Adrenal gland (tissue), 9 donors: ENCODE measurements at regions not wholly inside any gene's neighbourhood (a gene's known extent, or its start where the extent isn't known, plus 50 kb on each side); places are given as distances from the start of the nearest gene placed in this dataset.

ENCODE experiments used
- DNase-seq, 7 donors: peaks; one replicate each; pipeline ENCODE4 v3.0.0-alpha.2; 2019 to 2020
- H3K27ac ChIP-seq, 5 donors: fragments of 200-600 bp; sonication (generic) in 4 of 5; 1 replicate in 3 of 5; 2 replicates in 2 of 5; pipeline versions ENCODE4 v1.5.1 to v1.8.0; 2016 to 2020; ENCODE audit warnings: mild to moderate bottlenecking in 1 of 5
- H3K27me3 ChIP-seq: fragments of 200-600 bp; 2 replicates; pipeline ENCODE4 v1.8.0; 2021
- H3K36me3 ChIP-seq, 2 donors: fragments of 200-600 bp; replicated peaks in 1 of 2; 1 replicate in 1 of 2; 2 replicates in 1 of 2; pipeline versions ENCODE4 v1.5.1 to v1.8.0; 2018 to 2022
- H3K4me1 ChIP-seq, 2 donors: fragments of 200-600 bp; replicated peaks in 1 of 2; 1 replicate in 1 of 2; 2 replicates in 1 of 2; pipeline versions ENCODE4 v1.5.1 to v1.8.0; 2018 to 2021
- H3K4me3 ChIP-seq, 4 donors: fragments of 200-600 bp; sonication (generic) in 3 of 4; one replicate each; pipeline ENCODE4 v1.5.1; 2016 to 2018
- H3K9me3 ChIP-seq, 3 donors: fragments of 200-600 bp; sonication (generic) in 1 of 3; replicated peaks in 1 of 3; 1 replicate in 2 of 3; 2 replicates in 1 of 3; pipeline versions ENCODE4 v1.5.1 to v1.8.0; 2016 to 2021
- CTCF ChIP-seq, 6 experiments: fragments of 450-650 bp in 4 of 6; fragments of 200-600 bp in 2 of 6; sonication (generic) in 1 of 6; IDR thresholded peaks; 1 replicate in 5 of 6; 2 replicates in 1 of 6; pipeline versions ENCODE4 v1.5.1 to v1.8.0; 2016 to 2021; ENCODE audit warnings: antibody characterized with exemption in 6 of 6, mild to moderate bottlenecking in 2 of 6, moderate library complexity in 1 of 6
- POLR2A ChIP-seq, 2 donors: fragments of 450-650 bp; IDR thresholded peaks; one replicate each; pipeline ENCODE4 v1.6.1; 2017; ENCODE audit warnings: antibody characterized with exemption in 2 of 2, mild to moderate bottlenecking in 2 of 2, moderate library complexity in 1 of 2
- WGBS, 4 donors: extraction: QIAGEN DNeasy Blood & Tissue Kit in 2 of 4; methylation state at CpG; one replicate each; pipeline versions ENCODE4 v1.1.5 to v1.1.7; 2013 to 2017; 5-methylcytosine and 5-hydroxymethylcytosine counted together
- intact Hi-C, 2 donors: fragments of 100-400 bp; cut with DNase I; formaldehyde crosslinking; loops; one replicate each; pipeline versions ENCODE4 v1.14.1 to v1.15.0; 2022 to 2023
- donor health status: healthy with polysubstance abuse.
- donor health status: Bipolar disorder and iron deficiency.
- donor health status: DM: yes; HTN: yes; CAD: no.
- donor health status: DM: no; HTN: no; CAD: no.
- donor health status: DM: no; HTN: no; CAD: no.

GRCh38 chr20:17029698-17030097, 197.1 kb upstream of the PCSK2 start:
- TF ChIP-seq CTCF (IDR thresholded peaks at IDR 0.05) (no peak), POLR2A (IDR thresholded peaks at IDR 0.05) (no peak)
- intact Hi-C loops: no loop called here
- 24 to 40% (median 31%) methylated on average over 4 of the region's 4 CpGs for WGBS, 4 donors
- Histone ChIP-seq H3K9me3 (no peaks in the 10 kb centered on the region), H3K27ac (no peak overlapping the region), H3K4me3 (no peak overlapping the region), H3K36me3 (no peaks in the 10 kb centered on the region), H3K4me1 (no peaks in the 10 kb centered on the region), H3K27me3 (no peaks in the 10 kb centered on the region)
- DNase-seq: no peak

GRCh38 chr20:17036541-17036940, 190.3 kb upstream of the PCSK2 start:
- Histone ChIP-seq H3K4me1 (no peaks in the 10 kb centered on the region), H3K4me3 (no peak overlapping the region), H3K27me3 (no peaks in the 10 kb centered on the region), H3K9me3 (no peaks in the 10 kb centered on the region), H3K27ac (no peak overlapping the region), H3K36me3 (no peaks in the 10 kb centered on the region)
- TF ChIP-seq POLR2A (IDR thresholded peaks at IDR 0.05): no peak
- TF ChIP-seq CTCF (IDR thresholded peaks at IDR 0.05): no peak
- intact Hi-C loops: no loop called here
- WGBS, 4 donors: 31 to 43% (median 38%) methylated on average over 1 of the region's 1 CpG
- DNase-seq: no peak

- no peak for DNase-seq
- Histone ChIP-seq H3K4me3 (no peak overlapping the region), H3K36me3 (no peaks in the 10 kb centered on the region), H3K4me1 (no peaks in the 10 kb centered on the region), H3K9me3 (no peaks in the 10 kb centered on the region), H3K27ac (no peak overlapping the region), H3K27me3 (no peaks in the 10 kb centered on the region)
- 62 to 80% (median 71%) methylated on average over 1 of the region's 1 CpG for WGBS, 4 donors
- intact Hi-C loops: no loop called here
- no peak for TF ChIP-seq CTCF (IDR thresholded peaks at IDR 0.05)
- no peak for TF ChIP-seq POLR2A (IDR thresholded peaks at IDR 0.05)
These were observed 184.7 kb upstream of the PCSK2 start for GRCh38 chr20:17042122-17042521.

- 85 to 89% (median 88%) methylated on average over 5 of the region's 5 CpGs for WGBS, 4 donors
- intact Hi-C loops: no loop called here
- no peaks in the 10 kb centered on the region for H3K36me3 ChIP-seq
- no peak overlapping the region for H3K4me3 ChIP-seq
- H3K27me3 ChIP-seq: no peaks in the 10 kb centered on the region
- no peaks in the 10 kb centered on the region for H3K9me3 ChIP-seq
- TF ChIP-seq CTCF (IDR thresholded peaks at IDR 0.05) (no peak), POLR2A (IDR thresholded peaks at IDR 0.05) (no peak)
- H3K27ac ChIP-seq: no peak overlapping the region
- no peaks in the 10 kb centered on the region for H3K4me1 ChIP-seq
- no peak for DNase-seq
These were observed 183.5 kb upstream of the PCSK2 start for GRCh38 chr20:17043323-17043722.
